ENCODE measurements at regions not wholly inside any gene's neighbourhood (a gene's known extent, or its start where the extent isn't known, plus 50 kb on each side); places are given as distances from the start of the nearest gene placed in this dataset.
"Not testable (repeated sequence)": the region's sequence is repeated elsewhere in the genome, so short reads cannot be mapped to it uniquely, and the experiment has no call there.

- H3K4me3 Mint-ChIP-seq (ENCODE audit: unreplicated experiment); H3K4me1 Mint-ChIP-seq (ENCODE audit: unreplicated experiment); H3K27ac Mint-ChIP-seq (ENCODE audit: unreplicated experiment); H3K9me3 Mint-ChIP-seq (ENCODE audit: unreplicated experiment); H3K36me3 Mint-ChIP-seq (ENCODE audit: low read depth, unreplicated experiment); DNase-seq (ENCODE audit: low spot score); H3K27me3 Mint-ChIP-seq (ENCODE audit: unreplicated experiment): not testable (repeated sequence)
Observed at GRCh38 chr1:206288453-206288852, 85.1 kb downstream of the SRGAP2 start.

GRCh38 chr1:206297145-206298031 is 94.0 kb downstream of the SRGAP2 start:
- not testable (repeated sequence) for H3K9me3 Mint-ChIP-seq (ENCODE audit: unreplicated experiment); H3K27ac Mint-ChIP-seq (ENCODE audit: unreplicated experiment); H3K36me3 Mint-ChIP-seq (ENCODE audit: low read depth, unreplicated experiment); DNase-seq (ENCODE audit: low spot score); H3K4me3 Mint-ChIP-seq (ENCODE audit: unreplicated experiment); H3K27me3 Mint-ChIP-seq (ENCODE audit: unreplicated experiment); H3K4me1 Mint-ChIP-seq (ENCODE audit: unreplicated experiment)

DNA sequence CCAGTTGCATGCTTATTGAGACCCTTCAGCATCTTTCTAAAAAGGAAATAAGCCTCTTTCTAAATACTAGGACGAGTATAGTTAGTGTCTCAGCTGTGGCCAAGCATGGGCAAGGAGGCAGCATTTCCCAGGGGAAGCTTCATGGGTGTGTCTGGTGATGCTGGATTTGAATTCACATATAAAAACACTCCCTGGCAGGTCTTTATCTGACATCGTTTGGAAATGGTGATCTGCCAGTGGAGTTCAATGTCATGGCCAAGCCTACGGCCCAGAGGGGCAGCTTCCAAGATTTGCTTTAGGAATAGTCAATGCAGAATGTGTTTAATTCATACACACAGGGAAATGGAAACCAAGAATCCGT is 94.7 kb downstream of the SRGAP2 start:
- H3K4me1 Mint-ChIP-seq (ENCODE audit: unreplicated experiment); H3K4me3 Mint-ChIP-seq (ENCODE audit: unreplicated experiment); H3K36me3 Mint-ChIP-seq (ENCODE audit: low read depth, unreplicated experiment); H3K9me3 Mint-ChIP-seq (ENCODE audit: unreplicated experiment); H3K27me3 Mint-ChIP-seq (ENCODE audit: unreplicated experiment); DNase-seq (ENCODE audit: low spot score); H3K27ac Mint-ChIP-seq (ENCODE audit: unreplicated experiment): not testable (repeated sequence)

DNA sequence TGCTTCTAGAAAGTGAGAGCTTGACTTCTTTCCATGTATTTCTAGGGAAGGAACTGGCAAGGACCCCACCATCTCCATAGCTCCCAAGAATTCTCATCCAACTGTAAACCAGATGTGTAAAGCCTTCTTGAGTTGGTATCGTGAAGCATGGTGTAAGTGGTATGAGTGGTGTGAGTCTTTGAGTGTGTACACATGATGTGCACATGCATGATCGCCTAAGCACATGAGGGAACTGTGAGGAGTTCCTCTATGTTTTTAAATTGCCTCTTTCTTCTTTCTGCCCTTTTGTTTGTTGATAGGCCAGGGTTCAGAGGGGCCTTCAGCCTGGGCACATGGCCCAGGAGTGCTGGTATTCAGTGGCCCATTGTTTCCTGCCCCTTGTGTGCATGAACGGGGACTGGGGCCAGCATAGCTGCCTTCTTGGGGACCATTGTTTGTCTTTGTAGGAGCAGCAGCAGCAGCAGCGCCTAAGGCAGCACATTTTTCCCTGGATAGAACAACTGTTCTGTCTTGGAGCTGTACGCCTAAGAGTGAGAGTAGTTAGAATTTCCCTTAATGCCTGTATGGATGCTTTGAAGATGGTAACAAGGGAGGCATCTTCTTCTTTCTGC is 95.9 kb downstream of the SRGAP2 start:
- not testable (repeated sequence) for DNase-seq (ENCODE audit: low spot score); H3K36me3 Mint-ChIP-seq (ENCODE audit: low read depth, unreplicated experiment); H3K27ac Mint-ChIP-seq (ENCODE audit: unreplicated experiment); H3K27me3 Mint-ChIP-seq (ENCODE audit: unreplicated experiment); H3K4me3 Mint-ChIP-seq (ENCODE audit: unreplicated experiment); H3K9me3 Mint-ChIP-seq (ENCODE audit: unreplicated experiment); H3K4me1 Mint-ChIP-seq (ENCODE audit: unreplicated experiment)

DNA sequence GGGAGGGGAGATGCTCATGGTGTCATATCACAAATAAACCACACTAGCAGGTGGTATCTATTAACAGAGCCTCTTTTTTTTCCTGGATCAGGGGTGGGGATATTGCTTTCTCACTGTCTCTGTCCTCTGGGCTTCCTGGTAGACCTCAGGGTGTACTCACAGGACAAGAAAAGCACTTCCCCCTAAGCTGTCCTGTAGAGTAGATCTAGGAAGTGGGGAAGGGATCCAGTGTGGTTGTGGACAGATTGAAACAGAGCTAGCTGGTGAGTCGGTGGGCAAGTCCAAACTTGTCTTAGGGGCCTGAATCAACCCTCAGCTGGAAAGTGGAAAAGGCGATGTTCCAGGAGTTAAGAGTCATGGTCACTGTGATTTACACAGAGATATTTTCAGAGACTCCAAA is 96.6 kb downstream of the SRGAP2 start:
- DNase-seq (ENCODE audit: low spot score); H3K4me1 Mint-ChIP-seq (ENCODE audit: unreplicated experiment); H3K27me3 Mint-ChIP-seq (ENCODE audit: unreplicated experiment); H3K27ac Mint-ChIP-seq (ENCODE audit: unreplicated experiment); H3K4me3 Mint-ChIP-seq (ENCODE audit: unreplicated experiment); H3K9me3 Mint-ChIP-seq (ENCODE audit: unreplicated experiment); H3K36me3 Mint-ChIP-seq (ENCODE audit: low read depth, unreplicated experiment): not testable (repeated sequence)

- not testable (repeated sequence) for H3K4me3 Mint-ChIP-seq (ENCODE audit: unreplicated experiment); H3K36me3 Mint-ChIP-seq (ENCODE audit: low read depth, unreplicated experiment); H3K9me3 Mint-ChIP-seq (ENCODE audit: unreplicated experiment); H3K27ac Mint-ChIP-seq (ENCODE audit: unreplicated experiment); H3K27me3 Mint-ChIP-seq (ENCODE audit: unreplicated experiment); H3K4me1 Mint-ChIP-seq (ENCODE audit: unreplicated experiment); DNase-seq (ENCODE audit: low spot score)
Observed at GRCh38 chr1:206302056-206302455, 98.7 kb downstream of the SRGAP2 start.

DNA sequence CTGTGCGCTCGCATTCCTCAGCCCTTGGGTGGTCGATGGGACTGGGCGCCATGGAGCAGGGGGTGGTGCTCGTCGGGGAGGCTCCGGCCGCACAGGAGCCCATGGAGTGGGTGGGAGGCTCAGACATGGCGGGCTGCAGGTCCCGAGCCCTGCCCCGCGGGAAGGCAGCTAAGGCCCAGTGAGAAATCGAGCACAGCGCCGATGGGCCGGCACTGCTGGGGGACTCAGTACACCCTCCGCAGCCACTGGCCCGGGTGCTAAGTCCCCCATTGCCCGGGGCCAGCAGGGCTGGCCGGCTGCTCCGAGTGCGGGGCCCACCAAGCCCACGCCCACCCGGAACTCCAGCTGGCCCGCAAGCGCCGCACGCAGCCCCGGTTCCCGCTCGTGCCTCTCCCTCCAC is 104.1 kb downstream of the SRGAP2 start:
- not testable (repeated sequence) for H3K36me3 Mint-ChIP-seq (ENCODE audit: low read depth, unreplicated experiment); H3K27me3 Mint-ChIP-seq (ENCODE audit: unreplicated experiment); H3K27ac Mint-ChIP-seq (ENCODE audit: unreplicated experiment); H3K9me3 Mint-ChIP-seq (ENCODE audit: unreplicated experiment); H3K4me3 Mint-ChIP-seq (ENCODE audit: unreplicated experiment); H3K4me1 Mint-ChIP-seq (ENCODE audit: unreplicated experiment); DNase-seq (ENCODE audit: low spot score)

DNA sequence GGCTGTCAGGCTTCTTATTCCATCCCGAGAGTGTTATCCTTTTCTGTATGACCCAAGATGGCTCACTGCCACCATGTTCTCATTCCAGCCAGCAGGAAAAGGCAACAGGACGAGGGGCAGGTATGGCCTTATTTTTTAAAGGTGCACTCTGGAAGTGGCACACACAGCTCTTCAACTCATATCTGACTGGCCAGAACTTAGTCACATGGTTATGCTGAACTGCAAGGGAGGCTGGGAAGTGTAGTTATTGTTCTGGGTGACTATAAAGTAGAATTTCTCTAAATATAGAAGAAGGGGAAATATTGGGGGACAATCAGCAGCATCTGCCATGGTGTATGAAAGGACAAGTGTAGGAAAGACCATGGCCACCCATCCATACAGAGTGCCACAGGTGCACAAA is 107.6 kb downstream of the SRGAP2 start:
- DNase-seq (ENCODE audit: low spot score); H3K9me3 Mint-ChIP-seq (ENCODE audit: unreplicated experiment); H3K27ac Mint-ChIP-seq (ENCODE audit: unreplicated experiment); H3K4me1 Mint-ChIP-seq (ENCODE audit: unreplicated experiment); H3K4me3 Mint-ChIP-seq (ENCODE audit: unreplicated experiment); H3K36me3 Mint-ChIP-seq (ENCODE audit: low read depth, unreplicated experiment); H3K27me3 Mint-ChIP-seq (ENCODE audit: unreplicated experiment): not testable (repeated sequence)

GRCh38 chr1:206311611-206312273 is 108.4 kb downstream of the SRGAP2 start:
- H3K4me3 Mint-ChIP-seq (ENCODE audit: unreplicated experiment); H3K27me3 Mint-ChIP-seq (ENCODE audit: unreplicated experiment); DNase-seq (ENCODE audit: low spot score); H3K9me3 Mint-ChIP-seq (ENCODE audit: unreplicated experiment); H3K27ac Mint-ChIP-seq (ENCODE audit: unreplicated experiment); H3K36me3 Mint-ChIP-seq (ENCODE audit: low read depth, unreplicated experiment); H3K4me1 Mint-ChIP-seq (ENCODE audit: unreplicated experiment): not testable (repeated sequence)

GRCh38 chr1:206312274-206312665 is 108.9 kb downstream of the SRGAP2 start:
- not testable (repeated sequence) for H3K27me3 Mint-ChIP-seq (ENCODE audit: unreplicated experiment); DNase-seq (ENCODE audit: low spot score); H3K36me3 Mint-ChIP-seq (ENCODE audit: low read depth, unreplicated experiment); H3K27ac Mint-ChIP-seq (ENCODE audit: unreplicated experiment); H3K4me3 Mint-ChIP-seq (ENCODE audit: unreplicated experiment); H3K4me1 Mint-ChIP-seq (ENCODE audit: unreplicated experiment); H3K9me3 Mint-ChIP-seq (ENCODE audit: unreplicated experiment)

DNA sequence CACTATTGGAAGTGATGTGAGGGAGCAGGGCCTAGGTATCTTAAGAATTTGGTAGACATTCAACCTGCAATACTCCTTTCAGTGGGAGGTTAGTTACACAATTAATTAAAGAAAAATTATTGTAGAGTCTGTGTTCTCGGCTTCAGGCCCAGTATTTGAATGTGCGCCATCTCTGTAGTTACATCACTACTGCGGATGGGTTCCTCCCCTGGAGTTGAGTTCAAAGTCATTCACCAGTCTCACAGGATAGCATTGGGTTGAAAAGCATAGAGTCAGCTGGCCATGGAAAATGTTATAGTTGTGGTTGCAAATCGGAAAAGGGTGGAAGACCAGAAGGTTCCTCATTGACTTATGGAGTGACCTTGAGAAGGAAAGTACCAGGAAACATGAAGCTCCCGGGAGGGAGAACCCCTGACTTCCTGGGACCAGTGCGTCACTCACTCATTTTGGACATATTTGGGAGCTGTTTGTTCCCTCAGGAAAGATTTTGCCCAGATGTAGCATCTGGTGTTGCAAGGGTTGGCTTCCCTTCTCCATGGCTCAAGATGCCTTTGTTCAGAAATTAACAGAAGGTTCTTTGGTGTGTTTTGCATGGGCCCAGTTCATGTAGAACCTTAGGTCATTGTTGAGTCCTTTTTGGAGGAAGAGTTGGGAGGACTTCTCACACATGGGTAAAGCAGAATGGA is 111.8 kb downstream of the SRGAP2 start:
- not testable (repeated sequence) for H3K4me3 Mint-ChIP-seq (ENCODE audit: unreplicated experiment); DNase-seq (ENCODE audit: low spot score); H3K27me3 Mint-ChIP-seq (ENCODE audit: unreplicated experiment); H3K4me1 Mint-ChIP-seq (ENCODE audit: unreplicated experiment); H3K9me3 Mint-ChIP-seq (ENCODE audit: unreplicated experiment); H3K27ac Mint-ChIP-seq (ENCODE audit: unreplicated experiment); H3K36me3 Mint-ChIP-seq (ENCODE audit: low read depth, unreplicated experiment)

- H3K36me3 Mint-ChIP-seq (ENCODE audit: low read depth, unreplicated experiment); H3K4me3 Mint-ChIP-seq (ENCODE audit: unreplicated experiment); DNase-seq (ENCODE audit: low spot score); H3K27ac Mint-ChIP-seq (ENCODE audit: unreplicated experiment); H3K4me1 Mint-ChIP-seq (ENCODE audit: unreplicated experiment); H3K27me3 Mint-ChIP-seq (ENCODE audit: unreplicated experiment); H3K9me3 Mint-ChIP-seq (ENCODE audit: unreplicated experiment): not testable (repeated sequence)
Observed at GRCh38 chr1:206316901-206317300, 113.6 kb downstream of the SRGAP2 start.

All from endothelial cell (in vitro differentiated cells).